Stomach (tissue), 8 donors: ENCODE measurements at regions not wholly inside any gene's neighbourhood (a gene's known extent, or its start where the extent isn't known, plus 50 kb on each side); places are given as distances from the start of the nearest gene placed in this dataset.

Experiments
- DNase-seq, 2 donors: peaks; one replicate each; pipeline versions ENCODE4 v3.0.0 to v3.0.0-alpha.2; 2013 to 2019
- H3K27ac ChIP-seq, 5 donors: fragments of 200-600 bp in 4 of 5; sonication (generic) in 4 of 5; one replicate each; pipeline ENCODE4 v1.5.1; 2013 to 2019; ENCODE audit warnings: mild to moderate bottlenecking in 1 of 5, moderate library complexity in 1 of 5
- H3K27me3 ChIP-seq, 3 donors: fragments of 200-600 bp; sonication (generic); one replicate each; pipeline ENCODE4 v1.5.1; 2017 to 2019; ENCODE audit warnings: mixed run types in 1 of 3
- H3K36me3 ChIP-seq, 4 donors: fragments of 200-600 bp; sonication (generic); 1 replicate in 3 of 4; 2 replicates in 1 of 4; pipeline ENCODE4 v1.5.1; 2016 to 2019
- H3K4me1 ChIP-seq, 4 donors: fragments of 200-600 bp; sonication (generic); one replicate each; pipeline ENCODE4 v1.5.1; 2016 to 2019
- H3K4me3 ChIP-seq, 4 donors: fragments of 200-600 bp; sonication (generic) in 3 of 4; one replicate each; pipeline ENCODE4 v1.5.1; 2016 to 2019; ENCODE audit warnings: mild to moderate bottlenecking in 1 of 4
- H3K9me3 ChIP-seq, 4 donors: fragments of 200-600 bp; sonication (generic); one replicate each; pipeline ENCODE4 v1.5.1; 2016 to 2019
- EP300 ChIP-seq: sonication (generic); formaldehyde crosslinking; IDR thresholded peaks from one replicate; pipeline ENCODE4 v1.6.1; 2017; ENCODE audit warnings: antibody characterized with exemption
- POLR2A ChIP-seq, 4 donors: fragments of 450-650 bp; IDR thresholded peaks; one replicate each; pipeline ENCODE4 v1.6.1; 2016; ENCODE audit warnings: antibody characterized with exemption in 4 of 4, control low read depth in 2 of 4, mild to moderate bottlenecking in 1 of 4, moderate library complexity in 1 of 4
- POLR2AphosphoS5 ChIP-seq, 3 donors: sonication (generic); formaldehyde crosslinking; IDR thresholded peaks; one replicate each; pipeline ENCODE4 v1.6.1; 2016; ENCODE audit warnings: antibody characterized with exemption in 3 of 3
- WGBS, 5 donors: extraction: QIAGEN DNeasy Blood & Tissue Kit in 3 of 5; methylation state at CpG; one replicate each; pipeline versions ENCODE4 v1.1.5 to v1.1.7; 2013 to 2018; 5-methylcytosine and 5-hydroxymethylcytosine counted together
- intact Hi-C: fragments of 100-400 bp; cut with DNase I; formaldehyde crosslinking; loops from one replicate; pipeline ENCODE4 v1.15.1; 2023; ENCODE audit warnings: low total_unique reads
- TF ChIP-seq, protein P1 (sequence below), 7 experiments: fragments of 450-650 bp in 4 of 7; fragments of 200-600 bp in 3 of 7; sonication (generic) in 3 of 7; IDR thresholded peaks; one replicate each; pipeline ENCODE4 v1.5.1; 2016 to 2019; ENCODE audit warnings: antibody characterized with exemption in 7 of 7, control low read depth in 2 of 7, mild to moderate bottlenecking in 1 of 7
- donor health status: healthy with polysubstance abuse.
- donor health status: Bipolar disorder and iron deficiency.
- donor health status: healthy.

DNA sequence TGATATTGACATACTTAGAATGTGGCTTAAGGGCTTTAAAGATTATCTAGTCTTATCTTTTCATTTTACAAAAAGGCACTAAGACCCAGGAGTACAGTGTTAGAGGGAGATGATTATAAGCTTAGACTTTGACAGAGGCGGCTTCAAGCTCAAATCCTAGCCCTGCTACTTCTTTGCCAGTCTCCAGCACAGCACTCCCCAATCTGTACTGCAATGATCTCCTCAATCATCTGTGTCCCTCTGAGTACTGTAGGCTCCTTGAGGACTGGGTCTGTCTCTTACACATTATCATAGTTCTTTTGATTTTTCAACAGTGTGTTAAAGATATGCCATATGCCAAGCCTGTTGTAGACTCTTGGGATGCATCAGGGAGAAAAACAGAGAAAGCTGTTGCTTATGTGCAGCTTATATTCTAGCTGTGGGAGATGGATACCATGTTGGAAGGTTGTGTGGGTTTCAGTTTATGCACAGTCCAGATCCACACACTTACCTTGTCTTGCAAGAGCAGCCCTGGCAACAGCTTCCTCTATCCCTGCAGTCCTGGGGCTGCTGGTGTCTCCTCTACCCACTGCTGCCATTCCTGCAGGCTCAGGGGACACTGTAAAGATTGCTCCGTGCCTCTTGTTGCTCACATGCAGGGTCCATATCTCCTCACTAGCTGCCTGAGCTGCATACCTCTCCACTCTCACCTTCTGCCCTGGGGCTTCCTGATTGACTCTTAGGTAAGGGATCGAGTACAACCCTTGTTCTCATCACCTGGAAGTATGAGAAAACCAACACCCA is 103.9 kb upstream of the TSPAN2 start:
- no peak for TF ChIP-seq POLR2AphosphoS5 (IDR thresholded peaks at IDR 0.05)
- TF ChIP-seq, protein P1, sequence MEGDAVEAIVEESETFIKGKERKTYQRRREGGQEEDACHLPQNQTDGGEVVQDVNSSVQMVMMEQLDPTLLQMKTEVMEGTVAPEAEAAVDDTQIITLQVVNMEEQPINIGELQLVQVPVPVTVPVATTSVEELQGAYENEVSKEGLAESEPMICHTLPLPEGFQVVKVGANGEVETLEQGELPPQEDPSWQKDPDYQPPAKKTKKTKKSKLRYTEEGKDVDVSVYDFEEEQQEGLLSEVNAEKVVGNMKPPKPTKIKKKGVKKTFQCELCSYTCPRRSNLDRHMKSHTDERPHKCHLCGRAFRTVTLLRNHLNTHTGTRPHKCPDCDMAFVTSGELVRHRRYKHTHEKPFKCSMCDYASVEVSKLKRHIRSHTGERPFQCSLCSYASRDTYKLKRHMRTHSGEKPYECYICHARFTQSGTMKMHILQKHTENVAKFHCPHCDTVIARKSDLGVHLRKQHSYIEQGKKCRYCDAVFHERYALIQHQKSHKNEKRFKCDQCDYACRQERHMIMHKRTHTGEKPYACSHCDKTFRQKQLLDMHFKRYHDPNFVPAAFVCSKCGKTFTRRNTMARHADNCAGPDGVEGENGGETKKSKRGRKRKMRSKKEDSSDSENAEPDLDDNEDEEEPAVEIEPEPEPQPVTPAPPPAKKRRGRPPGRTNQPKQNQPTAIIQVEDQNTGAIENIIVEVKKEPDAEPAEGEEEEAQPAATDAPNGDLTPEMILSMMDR (IDR thresholded peaks at IDR 0.05) = no peak
- TF ChIP-seq EP300 = no peak
- no peak for TF ChIP-seq POLR2A (IDR thresholded peaks at IDR 0.05)

DNA sequence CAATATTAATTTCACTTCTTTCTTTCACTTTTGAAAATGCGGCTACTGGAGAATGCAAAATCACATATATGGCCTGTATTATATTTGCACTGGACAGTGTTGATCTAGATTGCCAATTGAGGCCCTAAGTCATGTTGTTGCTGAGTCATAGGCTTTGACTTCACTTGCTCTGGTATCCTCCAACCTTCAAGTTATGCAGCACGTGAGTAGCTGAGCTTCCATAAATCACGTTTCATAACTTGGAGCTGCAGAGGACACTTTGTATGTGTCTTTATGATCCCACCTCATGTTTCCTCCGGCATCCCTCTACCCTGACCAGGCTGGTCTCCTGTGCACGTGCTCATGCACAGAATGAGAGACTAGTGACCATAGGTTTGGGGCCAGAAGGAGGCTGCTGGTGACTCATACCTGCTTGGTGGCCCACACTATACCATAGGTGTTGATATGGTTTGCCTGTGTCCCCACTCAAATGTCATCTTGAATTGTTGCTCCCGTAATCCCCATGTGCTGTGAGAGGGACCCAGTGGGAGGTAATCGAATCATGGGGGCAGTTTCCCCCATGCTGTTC is 103.0 kb upstream of the TSPAN2 start:
- intact Hi-C loops = no loop called here
- TF ChIP-seq POLR2AphosphoS5 (IDR thresholded peaks at IDR 0.05) (no peak), EP300 (no peak), POLR2A (IDR thresholded peaks at IDR 0.05) (no peak)
- TF ChIP-seq, protein P1 (IDR thresholded peaks at IDR 0.05) = no peak
- 81 to 94% (median 89%) methylated on average over 7 of the region's 7 CpGs for WGBS, 5 donors
- Histone ChIP-seq H3K27ac (no peak overlapping the region), H3K36me3 (no peaks in the 10 kb centered on the region), H3K9me3 (no peaks in the 10 kb centered on the region), H3K4me1 (peaks cover 0 to 19% (median 4%) of the 10 kb centered on the region in 4 donors), H3K27me3 (no peaks in the 10 kb centered on the region), H3K4me3 (no peak overlapping the region)
- no peak for DNase-seq

More for the DNA sequence above, 103.9 kb upstream of the TSPAN2 start:
- Histone ChIP-seq H3K36me3 (no peaks in the 10 kb centered on the region), H3K27me3 (no peaks in the 10 kb centered on the region), H3K4me1 (peaks cover 0 to 19% (median 4%) of the 10 kb centered on the region in 4 donors), H3K4me3 (no peak overlapping the region), H3K27ac (no peak overlapping the region), H3K9me3 (no peaks in the 10 kb centered on the region)
- 72 to 99% (median 85%) methylated on average over 3 of the region's 3 CpGs for WGBS, 5 donors
- intact Hi-C loops = no loop called here
- DNase-seq = no peak

DNA sequence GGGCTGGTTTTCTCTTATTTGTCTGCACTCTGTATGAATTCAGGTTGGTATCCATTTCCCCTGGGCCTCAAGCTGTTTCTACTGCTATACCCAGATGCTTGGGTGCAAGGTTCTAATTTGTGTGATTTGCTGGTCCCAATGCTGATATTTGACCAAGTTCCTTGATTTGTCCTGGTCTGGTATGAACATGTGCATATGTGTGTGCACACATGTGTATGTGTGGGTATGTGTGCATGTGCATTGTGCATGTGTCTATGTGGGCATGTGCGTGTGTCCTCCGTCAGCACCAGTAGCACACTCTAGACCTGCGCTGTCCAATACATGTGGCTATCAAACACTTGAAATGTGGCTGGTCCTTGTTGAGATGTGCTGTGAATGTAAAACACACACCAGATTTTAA is 102.4 kb upstream of the TSPAN2 start:
- no peak for DNase-seq
- H3K36me3 ChIP-seq = no peaks in the 10 kb centered on the region
- no peak for TF ChIP-seq POLR2A (IDR thresholded peaks at IDR 0.05)
- TF ChIP-seq, protein P1 (IDR thresholded peaks at IDR 0.05) = no peak
- TF ChIP-seq POLR2AphosphoS5 (IDR thresholded peaks at IDR 0.05) = no peak
- TF ChIP-seq EP300 = no peak
- no peak overlapping the region for H3K4me3 ChIP-seq
- H3K27ac ChIP-seq = no peak overlapping the region
- H3K9me3 ChIP-seq = no peaks in the 10 kb centered on the region
- no peaks in the 10 kb centered on the region for H3K27me3 ChIP-seq
- 98 to 100% (median 99%) methylated on average over 3 of the region's 3 CpGs for WGBS, 5 donors
- intact Hi-C loops = no loop called here
- peaks cover 0 to 22% (median 5%) of the 10 kb centered on the region in 4 donors for H3K4me1 ChIP-seq

DNA sequence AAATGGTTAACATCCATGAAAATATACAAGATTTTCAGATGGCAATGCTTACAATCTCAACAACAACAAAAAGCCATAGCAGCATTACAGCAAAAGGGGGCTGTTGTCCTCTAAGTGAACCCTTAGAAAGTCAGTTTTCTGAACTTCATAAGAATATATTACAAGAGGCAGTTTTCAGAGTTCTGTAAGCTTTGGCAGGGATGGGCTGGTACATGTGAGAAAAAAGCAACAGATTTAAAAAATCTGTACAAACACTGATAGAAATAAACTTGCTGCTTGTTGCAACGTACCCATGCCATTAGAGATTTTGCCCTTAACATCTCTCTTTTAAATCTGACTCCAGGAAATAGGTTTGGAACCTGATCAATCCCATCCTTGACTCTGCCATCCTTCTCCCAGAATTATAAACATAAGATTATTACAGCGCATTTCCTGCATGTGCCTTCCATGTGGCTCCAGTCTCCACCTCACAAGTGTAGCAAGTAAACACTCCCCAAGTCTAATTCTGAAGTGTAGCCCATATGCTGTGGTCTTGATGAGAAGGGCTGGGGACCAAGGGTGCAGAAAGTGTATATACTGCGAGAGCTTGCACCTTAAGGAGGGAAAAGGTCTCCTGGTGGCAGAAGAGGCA is 101.4 kb upstream of the TSPAN2 start:
- no peaks in the 10 kb centered on the region for H3K36me3 ChIP-seq
- no peaks in the 10 kb centered on the region for H3K27me3 ChIP-seq
- no peak for TF ChIP-seq EP300
- TF ChIP-seq POLR2A (IDR thresholded peaks at IDR 0.05) = no peak
- TF ChIP-seq POLR2AphosphoS5 (IDR thresholded peaks at IDR 0.05) = no peak
- TF ChIP-seq, protein P1 (IDR thresholded peaks at IDR 0.05) = no peak
- peak overlapping the region in 3 of 5 donors; percentile 24 to 54 (median 46) for H3K27ac ChIP-seq
- H3K4me3 ChIP-seq = no peak overlapping the region
- intact Hi-C loops = no loop called here
- peaks cover 0 to 30% (median 6%) of the 10 kb centered on the region in 4 donors for H3K4me1 ChIP-seq
- WGBS, 5 donors = 59 to 82% (median 71%) methylated on average over 3 of the region's 3 CpGs
- H3K9me3 ChIP-seq = no peaks in the 10 kb centered on the region
- DNase-seq = no peak
